Smooth muscle cell (in vitro differentiated cells): ENCODE measurements at regions not wholly inside any gene's neighbourhood (a gene's known extent, or its start where the extent isn't known, plus 50 kb on each side); places are given as distances from the start of the nearest gene placed in this dataset.
"Not testable (repeated sequence)": the region's sequence is repeated elsewhere in the genome, so short reads cannot be mapped to it uniquely, and the experiment has no call there.

Experiments used
- DNase-seq: peaks from one replicate; lab custom pipeline; 2025; ENCODE audit not compliant: unreplicated experiment; lab: John Stamatoyannopoulos, UW
- H2AFZ ChIP-seq: fragments of 200-600 bp; sonication (generic); 2 replicates; pipeline ENCODE4 v1.6.0; 2016; ENCODE audit warnings: antibody characterized with exemption, low read depth, mild to moderate bottlenecking
- H3F3A ChIP-seq: fragments of 200-600 bp; sonication (generic); 2 replicates; pipeline ENCODE4 v1.6.0; 2017; ENCODE audit warnings: antibody characterized with exemption, low read depth
- H3K27ac ChIP-seq: fragments of 200-600 bp; sonication (generic); 2 replicates; pipeline ENCODE4 v1.5.1; 2016; ENCODE audit warnings: low read depth, mild to moderate bottlenecking
- H3K27me3 ChIP-seq: fragments of 200-600 bp; sonication (generic); 2 replicates; pipeline ENCODE4 v1.6.1; 2016; ENCODE audit warnings: low read depth, mild to moderate bottlenecking
- H3K36me3 ChIP-seq: fragments of 200-600 bp; sonication (generic); 2 replicates; pipeline ENCODE4 v1.5.1; 2016; ENCODE audit warnings: low read depth
- H3K4me1 ChIP-seq: fragments of 200-600 bp; sonication (generic); 2 replicates; pipeline ENCODE4 v1.5.1; 2016; ENCODE audit warnings: low read depth
- H3K4me2 ChIP-seq: fragments of 200-600 bp; sonication (generic); 2 replicates; pipeline ENCODE4 v1.6.0; 2016; ENCODE audit warnings: mild to moderate bottlenecking
- H3K4me3 ChIP-seq: fragments of 200-600 bp; sonication (generic); 2 replicates; pipeline ENCODE4 v1.5.1; 2016; ENCODE audit warnings: mild to moderate bottlenecking
- H3K79me2 ChIP-seq: fragments of 200-600 bp; sonication (generic); 2 replicates; pipeline ENCODE4 v1.6.0; 2016; ENCODE audit warnings: low read depth, mild to moderate bottlenecking
- H3K9ac ChIP-seq: fragments of 200-600 bp; sonication (generic); 2 replicates; pipeline ENCODE4 v1.6.0; 2016; ENCODE audit warnings: low read depth
- H3K9me3 ChIP-seq: fragments of 200-600 bp; sonication (generic); replicated peaks from 2 replicates; pipeline ENCODE4 v1.5.1; 2016; ENCODE audit warnings: low read depth
- H4K20me1 ChIP-seq: fragments of 200-600 bp; sonication (generic); 2 replicates; pipeline ENCODE4 v1.6.0; 2016; ENCODE audit warnings: low read depth
- CTCF ChIP-seq: fragments of 200-600 bp; sonication (generic); IDR thresholded peaks from 2 replicates; pipeline ENCODE4 v1.5.1; 2017; ENCODE audit warnings: borderline replicate concordance, mild to moderate bottlenecking, antibody characterized with exemption; ENCODE audit not compliant: insufficient read depth, poor library complexity, severe bottlenecking
- WGBS: methylation state at CpG from one replicate; pipeline ENCODE4 v1.1.7; 2016; ENCODE audit warnings: low lambda C conversion rate; 5-methylcytosine and 5-hydroxymethylcytosine counted together

- WGBS = 89% methylated on average over 1 of the region's 1 CpG
- H2AFZ ChIP-seq, H3F3A ChIP-seq, H3K4me1 ChIP-seq, H3K36me3 ChIP-seq, DNase-seq, H3K4me2 ChIP-seq, H3K27me3 ChIP-seq, H4K20me1 ChIP-seq, H3K79me2 ChIP-seq, H3K9me3 ChIP-seq, H3K4me3 ChIP-seq, H3K27ac ChIP-seq, H3K9ac ChIP-seq: not testable (repeated sequence)
Measured at GRCh38 chr10:109809954-109810353, 113.4 kb downstream of the XPNPEP1 start.

- not testable (repeated sequence) for H3K9me3 ChIP-seq, H3K4me2 ChIP-seq, H4K20me1 ChIP-seq, H3K27me3 ChIP-seq, H3K4me1 ChIP-seq, H3K9ac ChIP-seq, H3K36me3 ChIP-seq, DNase-seq, H3K27ac ChIP-seq, H2AFZ ChIP-seq, H3K4me3 ChIP-seq, H3F3A ChIP-seq, H3K79me2 ChIP-seq
- whole genome bisulfite sequencing = 94% methylated on average over 14 of the region's 14 CpGs
Measured at GRCh38 chr10:109801191-109801590, 122.1 kb downstream of the XPNPEP1 start.

GRCh38 chr10:109790647-109791046, 132.7 kb downstream of the XPNPEP1 start:
- no peak overlapping the region for H3K27ac ChIP-seq
- no peaks in the 10 kb centered on the region for H3F3A ChIP-seq
- H2AFZ ChIP-seq = no peak overlapping the region
- H3K36me3 ChIP-seq = no peaks in the 10 kb centered on the region
- no peaks in the 10 kb centered on the region for H3K9me3 ChIP-seq
- H3K4me3 ChIP-seq = no peak overlapping the region
- H3K4me2 ChIP-seq = no peak overlapping the region
- H3K79me2 ChIP-seq = no peaks in the 10 kb centered on the region
- 92% methylated on average over 4 of the region's 4 CpGs for WGBS
- H3K27me3 ChIP-seq = no peaks in the 10 kb centered on the region
- no peak for DNase-seq
- H3K9ac ChIP-seq = no peak overlapping the region
- no peak for TF ChIP-seq CTCF
- no peaks in the 10 kb centered on the region for H4K20me1 ChIP-seq
- no peaks in the 10 kb centered on the region for H3K4me1 ChIP-seq

GRCh38 chr10:109784236-109784635, 139.1 kb downstream of the XPNPEP1 start:
- H3K4me1 ChIP-seq = no peaks in the 10 kb centered on the region
- DNase-seq = no peak
- H3K27me3 ChIP-seq = no peaks in the 10 kb centered on the region
- TF ChIP-seq CTCF = no peak
- H3K79me2 ChIP-seq = no peaks in the 10 kb centered on the region
- no peaks in the 10 kb centered on the region for H3F3A ChIP-seq
- peak overlapping the region; percentile 72 for H3K4me2 ChIP-seq
- 24% methylated on average over 3 of the region's 3 CpGs for WGBS
- H4K20me1 ChIP-seq = no peaks in the 10 kb centered on the region
- no peak overlapping the region for H3K4me3 ChIP-seq
- H3K9me3 ChIP-seq = no peaks in the 10 kb centered on the region
- H2AFZ ChIP-seq = no peak overlapping the region
- no peak overlapping the region for H3K9ac ChIP-seq
- no peak overlapping the region for H3K27ac ChIP-seq
- H3K36me3 ChIP-seq = no peaks in the 10 kb centered on the region

GRCh38 chr10:109783286-109783685, 140.0 kb downstream of the XPNPEP1 start:
- Histone ChIP-seq H3K27me3 (no peaks in the 10 kb centered on the region), H3K27ac (no peak overlapping the region), H3K4me3 (no peak overlapping the region), H3K79me2 (no peaks in the 10 kb centered on the region), H3K36me3 (no peaks in the 10 kb centered on the region), H2AFZ (no peak overlapping the region), H3F3A (no peaks in the 10 kb centered on the region), H3K9ac (no peak overlapping the region), H3K9me3 (no peaks in the 10 kb centered on the region), H4K20me1 (no peaks in the 10 kb centered on the region), H3K4me2 (no peak overlapping the region), H3K4me1 (no peaks in the 10 kb centered on the region)
- no peak for DNase-seq
- WGBS = 92% methylated on average over 5 of the region's 5 CpGs
- no peak for TF ChIP-seq CTCF
